H1 (cell line): ENCODE measurements at regions not wholly inside any gene's neighbourhood (a gene's known extent, or its start where the extent isn't known, plus 50 kb on each side); places are given as distances from the start of the nearest gene placed in this dataset.

Source experiments
- CTCF ChIA-PET: fragments of 300-600 bp; sonication (Branson Sonifier 250); formaldehyde crosslinking; loops from one replicate; lab custom pipeline; 2021; ENCODE audit not compliant: partially characterized antibody; lab: Charles Lee
- POLR2A ChIA-PET: fragments of 300-600 bp; sonication (Branson Sonifier 250); formaldehyde crosslinking; loops from one replicate; lab custom pipeline; 2021; ENCODE audit warnings: inconsistent platforms; ENCODE audit not compliant: partially characterized antibody; lab: Charles Lee
- DNase-seq, 2 experiments: peaks; one replicate each; pipeline versions ENCODE4 v3.0.0 to v3.0.0-alpha.2; 2010 to 2022; ENCODE audit warnings: low spot score in 2 of 2, low read depth in 1 of 2, mixed read lengths in 1 of 2
- FAIRE-seq: peaks from 2 replicates; lab custom pipeline; 2011; peaks lifted over from hg19 to GRCh38; lab: Jason Lieb, UNC
- H2AFZ ChIP-seq: 2 replicates; pipeline ENCODE4 v1.8.1; 2012; ENCODE audit warnings: low read length, inconsistent platforms
- H2AK5ac ChIP-seq: 2 replicates; pipeline ENCODE4 v1.6.1; 2013; ENCODE audit warnings: low read depth, low read length
- H2BK120ac ChIP-seq: replicated peaks from 2 replicates; pipeline ENCODE3; 2013; ENCODE audit warnings: low read depth, low read length, inconsistent platforms
- H2BK12ac ChIP-seq: 2 replicates; pipeline ENCODE4 v1.6.1; 2013; ENCODE audit warnings: low read depth, low read length
- H2BK15ac ChIP-seq: 2 replicates; pipeline ENCODE4 v1.6.1; 2013; ENCODE audit warnings: low read length
- H2BK20ac ChIP-seq: 2 replicates; pipeline ENCODE4 v1.6.1; 2013; ENCODE audit warnings: low read length
- H2BK5ac ChIP-seq: 2 replicates; pipeline ENCODE4 v1.6.1; 2013; ENCODE audit warnings: low read depth, low read length
- H3K14ac ChIP-seq: 2 replicates; pipeline ENCODE4 v1.6.1; 2013; ENCODE audit warnings: inconsistent platforms; ENCODE audit not compliant: insufficient read length
- H3K18ac ChIP-seq: 2 replicates; pipeline ENCODE4 v1.6.1; 2013; ENCODE audit warnings: low read length; ENCODE audit errors: extremely low read depth
- H3K23ac ChIP-seq: 2 replicates; pipeline ENCODE4 v1.6.1; 2013; ENCODE audit warnings: inconsistent platforms; ENCODE audit not compliant: insufficient read length
- H3K23me2 ChIP-seq: 2 replicates; pipeline ENCODE4 v1.6.1; 2013; ENCODE audit warnings: low read depth, low read length
- H3K27ac ChIP-seq: 2 replicates; pipeline ENCODE4 v1.6.1; 2011; ENCODE audit warnings: low read depth, low read length, inconsistent platforms
- H3K27me3 ChIP-seq, 4 experiments: replicated peaks in 1 of 4; 1 replicate in 1 of 4; 2 replicates in 3 of 4; pipeline versions ENCODE4 v1.6.1 to v1.8.1; 2011 to 2013; ENCODE audit warnings: low read length in 3 of 4, mild to moderate bottlenecking in 3 of 4, inconsistent platforms in 2 of 4, mixed read lengths in 2 of 4, moderate library complexity in 1 of 4; ENCODE audit not compliant: control insufficient read depth in 3 of 4, insufficient read depth in 3 of 4; ENCODE audit errors: extremely low read depth in 1 of 4
- H3K36me3 ChIP-seq, 4 experiments: 2 replicates each; pipeline versions ENCODE4 v1.6.1 to v1.8.1; 2011 to 2013; ENCODE audit warnings: mild to moderate bottlenecking in 4 of 4, low read length in 3 of 4, moderate library complexity in 2 of 4, control low read depth in 1 of 4, inconsistent platforms in 1 of 4; ENCODE audit not compliant: insufficient read depth in 4 of 4, control insufficient read depth in 2 of 4
- H3K4ac ChIP-seq: replicated peaks from 2 replicates; pipeline ENCODE3; 2013; ENCODE audit warnings: low read length, low read depth, mixed read lengths, inconsistent platforms; ENCODE audit not compliant: insufficient read length
- H3K4me1 ChIP-seq, 4 experiments: replicated peaks in 1 of 4; 1 replicate in 1 of 4; 2 replicates in 3 of 4; pipeline versions ENCODE4 v1.6.1 to v1.8.1; 2011 to 2013; ENCODE audit warnings: low read length in 3 of 4, inconsistent platforms in 2 of 4, mixed read lengths in 1 of 4; ENCODE audit not compliant: insufficient read depth in 4 of 4, control insufficient read depth in 3 of 4
- H3K4me2 ChIP-seq, 2 experiments: 2 replicates each; pipeline versions ENCODE4 v1.6.1 to v1.8.1; 2011 to 2013; ENCODE audit warnings: low read depth in 2 of 2, low read length in 2 of 2, control low read depth in 1 of 2, inconsistent platforms in 1 of 2, mild to moderate bottlenecking in 1 of 2; ENCODE audit not compliant: insufficient read depth in 1 of 2
- H3K4me3 ChIP-seq, 4 experiments: fragments of 200-600, 300-600 bp in 1 of 4; sonication (generic), shearing (Covaris generic), sonication (Bioruptor Twin) in 1 of 4; 2 replicates each; pipeline versions ENCODE4 v1.5.1 to v1.8.1; 2011 to 2016; ENCODE audit warnings: low read length in 4 of 4, low read depth in 3 of 4, control low read depth in 2 of 4, inconsistent platforms in 2 of 4, mild to moderate bottlenecking in 2 of 4, mixed read lengths in 1 of 4, moderate library complexity in 1 of 4; ENCODE audit not compliant: insufficient read depth in 2 of 4; ENCODE audit errors: extremely low read depth in 1 of 4
- H3K56ac ChIP-seq: replicated peaks from 2 replicates; pipeline ENCODE3; 2013; ENCODE audit warnings: low read depth, mild to moderate bottlenecking, mixed read lengths, low read length, inconsistent platforms; ENCODE audit not compliant: insufficient read length
- H3K79me1 ChIP-seq: 2 replicates; pipeline ENCODE4 v1.6.1; 2013; ENCODE audit warnings: low read depth, low read length, control low read depth
- H3K79me2 ChIP-seq, 2 experiments: 2 replicates each; pipeline versions ENCODE4 v1.6.1 to v1.8.1; 2012 to 2013; ENCODE audit warnings: low read length in 2 of 2, mild to moderate bottlenecking in 2 of 2, inconsistent platforms in 1 of 2; ENCODE audit not compliant: insufficient read depth in 2 of 2, control insufficient read depth in 1 of 2
- H3K9ac ChIP-seq, 4 experiments: replicated peaks in 1 of 4; 1 replicate in 1 of 4; 2 replicates in 3 of 4; pipeline versions ENCODE4 v1.6.1 to v1.8.1; 2011 to 2013; ENCODE audit warnings: low read depth in 3 of 4, low read length in 3 of 4, control low read depth in 2 of 4, mild to moderate bottlenecking in 2 of 4, moderate library complexity in 2 of 4, inconsistent platforms in 1 of 4; ENCODE audit errors: extremely low read depth in 1 of 4
- H3K9me3 ChIP-seq, 2 experiments: 2 replicates each; pipeline versions ENCODE4 v1.6.1 to v1.8.1; 2012 to 2013; ENCODE audit warnings: mild to moderate bottlenecking in 2 of 2, moderate library complexity in 2 of 2, control low read depth in 1 of 2, inconsistent platforms in 1 of 2, low read depth in 1 of 2, low read length in 1 of 2, mixed read lengths in 1 of 2; ENCODE audit not compliant: insufficient read depth in 2 of 2
- H4K20me1 ChIP-seq, 2 experiments: replicated peaks in 1 of 2; 2 replicates each; pipeline versions ENCODE3 to v1.8.1; 2011 to 2013; ENCODE audit warnings: inconsistent platforms in 2 of 2, low read length in 2 of 2, mild to moderate bottlenecking in 1 of 2; ENCODE audit not compliant: insufficient read depth in 2 of 2, control insufficient read depth in 1 of 2
- H4K5ac ChIP-seq: 2 replicates; pipeline ENCODE4 v1.6.1; 2013; ENCODE audit warnings: low read length, low read depth, mixed read lengths, inconsistent platforms; ENCODE audit not compliant: insufficient read length
- H4K8ac ChIP-seq: 2 replicates; pipeline ENCODE4 v1.8.0; 2013; ENCODE audit warnings: mild to moderate bottlenecking, moderate library complexity, low read length, inconsistent platforms; ENCODE audit not compliant: insufficient read depth; ENCODE audit errors: extremely low read depth
- H4K91ac ChIP-seq: replicated peaks from 2 replicates; pipeline ENCODE3; 2013; ENCODE audit warnings: low read length, mixed read lengths, inconsistent platforms; ENCODE audit not compliant: insufficient read length
- BACH1 ChIP-seq: IDR thresholded peaks from 2 replicates; pipeline ENCODE4 v1.6.1; 2012; ENCODE audit warnings: low read length, improper control_type of control experiment
- HDAC6 ChIP-seq: IDR thresholded peaks from one replicate; pipeline ENCODE4 v1.7.1; 2012; ENCODE audit warnings: low read depth, mild to moderate bottlenecking, inconsistent platforms, low read length, moderate library complexity
- JUN ChIP-seq: IDR thresholded peaks from 2 replicates; pipeline ENCODE4 v1.6.1; 2011; ENCODE audit warnings: low read depth, mild to moderate bottlenecking, improper control_type of control experiment, low read length
- NRF1 ChIP-seq: IDR thresholded peaks from 2 replicates; pipeline ENCODE4 v1.6.1; 2011; ENCODE audit warnings: mild to moderate bottlenecking, low read depth, low read length, improper control_type of control experiment
- RBBP5 ChIP-seq: IDR thresholded peaks from 2 replicates; pipeline ENCODE4 v1.7.1; 2012; ENCODE audit warnings: low read depth, mild to moderate bottlenecking, inconsistent platforms, low read length, moderate library complexity, borderline replicate concordance
- SAP30 ChIP-seq: fragments of 300-600 bp; sonication (generic); IDR thresholded peaks from 2 replicates; pipeline ENCODE4 v1.7.1; 2012; ENCODE audit warnings: low read length, moderate library complexity, mild to moderate bottlenecking, inconsistent platforms; ENCODE audit not compliant: insufficient read depth, insufficient replicate concordance
- TEAD4 ChIP-seq: IDR thresholded peaks from 2 replicates; pipeline ENCODE4 v1.6.1; 2012; ENCODE audit warnings: low read depth, low read length, inconsistent platforms, mixed read lengths
- TF ChIP-seq, protein P1 (sequence below): IDR thresholded peaks from 2 replicates; pipeline ENCODE4 v1.6.1; 2012; ENCODE audit warnings: inconsistent platforms
- TF ChIP-seq, protein P2 (sequence below), 3 experiments: IDR thresholded peaks; 1 replicate in 2 of 3; 2 replicates in 1 of 3; pipeline versions ENCODE4 v1.5.1 to v1.6.1; 2011; ENCODE audit warnings: low read length in 3 of 3, mild to moderate bottlenecking in 3 of 3, inconsistent platforms in 2 of 3, low read depth in 1 of 3, moderate library complexity in 1 of 3; ENCODE audit not compliant: insufficient read depth in 1 of 3; ENCODE audit errors: control extremely low read depth in 1 of 3

DNA sequence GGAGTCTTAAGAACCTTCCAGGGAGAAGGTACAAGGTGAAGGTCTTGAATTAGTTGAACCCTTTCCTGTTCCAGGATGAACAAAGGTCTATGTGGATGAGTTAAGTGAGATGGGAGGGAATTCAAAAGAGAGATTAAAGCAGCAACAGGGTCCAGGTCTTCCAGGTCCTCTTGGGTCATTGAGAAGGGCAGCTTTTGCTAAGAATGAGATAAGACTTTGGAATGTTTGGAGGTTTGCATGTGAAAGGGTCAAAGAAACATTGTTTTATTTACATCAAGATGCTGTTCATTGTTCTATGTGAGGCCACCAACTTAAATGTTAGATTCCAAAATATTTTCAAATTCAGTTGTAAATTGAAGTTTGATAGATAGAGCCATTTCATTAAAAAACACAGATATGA lies 463.9 kb downstream of the ANXA1 start:
- no peaks in the 10 kb centered on the region for H3K23me2 ChIP-seq
- no peak overlapping the region for H2BK20ac ChIP-seq
- H3K9ac ChIP-seq, result no peak overlapping the region
- no peak overlapping the region for H3K4me3 ChIP-seq
- no peak overlapping the region for H3K23ac ChIP-seq
- H2BK120ac ChIP-seq, result no peak overlapping the region
- H2BK5ac ChIP-seq, result no peak overlapping the region
- no peaks in the 10 kb centered on the region for H3K79me2 ChIP-seq
- DNase-seq (peak in 1 of 2 experiments; percentile 29), FAIRE-seq (peak; percentile 80)
- no peak overlapping the region for H2BK12ac ChIP-seq
- no peak overlapping the region for H4K8ac ChIP-seq
- no peak overlapping the region for H2AK5ac ChIP-seq
- no peak overlapping the region for H3K56ac ChIP-seq
- no peaks in the 10 kb centered on the region for H3K27me3 ChIP-seq
- no peak overlapping the region for H3K4ac ChIP-seq
- no peak overlapping the region; a peak in 1 of 4 replicates for H3K4me2 ChIP-seq
- H4K5ac ChIP-seq, result peak overlapping the region; percentile 26
- H4K20me1 ChIP-seq, result no peaks in the 10 kb centered on the region
- no peaks in the 10 kb centered on the region for H3K79me1 ChIP-seq
- H3K27ac ChIP-seq, result no peak overlapping the region
- H3K18ac ChIP-seq, result no peak overlapping the region
- POLR2A ChIA-PET, result no interaction called here
- H3K14ac ChIP-seq, result no peak overlapping the region
- no peak overlapping the region for H2AFZ ChIP-seq
- no peaks in the 10 kb centered on the region for H3K36me3 ChIP-seq
- no peak overlapping the region for H4K91ac ChIP-seq
- H3K4me1 ChIP-seq, result peaks cover 0 to 4% (median 0%) of the 10 kb centered on the region in 4 experiments; a peak in 1 of 7 replicates
- CTCF ChIA-PET, result no interaction called here
- no peak overlapping the region for H2BK15ac ChIP-seq
- H3K9me3 ChIP-seq, result no peaks in the 10 kb centered on the region; a peak in 1 of 4 replicates
- TF ChIP-seq HDAC6 (no peak), BACH1 (no peak), TEAD4 (peak; percentile 32; the same call in 1 of the 2 replicates), SAP30 (no peak), JUN (0 out of 2 replicates have a peak, but pooled peaks have one; percentile 35), RBBP5 (no peak), NRF1 (no peak)
- TF ChIP-seq, protein P1, sequence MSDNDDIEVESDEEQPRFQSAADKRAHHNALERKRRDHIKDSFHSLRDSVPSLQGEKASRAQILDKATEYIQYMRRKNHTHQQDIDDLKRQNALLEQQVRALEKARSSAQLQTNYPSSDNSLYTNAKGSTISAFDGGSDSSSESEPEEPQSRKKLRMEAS, result no peak
- TF ChIP-seq, protein P2, sequence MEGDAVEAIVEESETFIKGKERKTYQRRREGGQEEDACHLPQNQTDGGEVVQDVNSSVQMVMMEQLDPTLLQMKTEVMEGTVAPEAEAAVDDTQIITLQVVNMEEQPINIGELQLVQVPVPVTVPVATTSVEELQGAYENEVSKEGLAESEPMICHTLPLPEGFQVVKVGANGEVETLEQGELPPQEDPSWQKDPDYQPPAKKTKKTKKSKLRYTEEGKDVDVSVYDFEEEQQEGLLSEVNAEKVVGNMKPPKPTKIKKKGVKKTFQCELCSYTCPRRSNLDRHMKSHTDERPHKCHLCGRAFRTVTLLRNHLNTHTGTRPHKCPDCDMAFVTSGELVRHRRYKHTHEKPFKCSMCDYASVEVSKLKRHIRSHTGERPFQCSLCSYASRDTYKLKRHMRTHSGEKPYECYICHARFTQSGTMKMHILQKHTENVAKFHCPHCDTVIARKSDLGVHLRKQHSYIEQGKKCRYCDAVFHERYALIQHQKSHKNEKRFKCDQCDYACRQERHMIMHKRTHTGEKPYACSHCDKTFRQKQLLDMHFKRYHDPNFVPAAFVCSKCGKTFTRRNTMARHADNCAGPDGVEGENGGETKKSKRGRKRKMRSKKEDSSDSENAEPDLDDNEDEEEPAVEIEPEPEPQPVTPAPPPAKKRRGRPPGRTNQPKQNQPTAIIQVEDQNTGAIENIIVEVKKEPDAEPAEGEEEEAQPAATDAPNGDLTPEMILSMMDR (IDR thresholded peaks at IDR 0.05; ENCODE audit: control extremely low read depth in 1 of 3, insufficient read depth in 1 of 3, low read depth in 1 of 3, low read length in 3 of 3), result no peak
